HepG2 (cell line): ENCODE measurements at regions not wholly inside any gene's neighbourhood (a gene's known extent, or its start where the extent isn't known, plus 50 kb on each side); places are given as distances from the start of the nearest gene placed in this dataset.

ENCODE experiments used
- ADNP ChIP-seq: sonication (generic); formaldehyde crosslinking; IDR thresholded peaks from 2 replicates; pipeline ENCODE4 v1.4.0; 2020; ENCODE audit warnings: missing genetic modification reagents
- ATF3 ChIP-seq: sonication (generic); formaldehyde crosslinking; IDR thresholded peaks from 2 replicates; pipeline ENCODE4 v1.4.0; 2020; ENCODE audit warnings: missing genetic modification reagents
- CENPT ChIP-seq: sonication (generic); formaldehyde crosslinking; IDR thresholded peaks from 2 replicates; pipeline ENCODE4 v1.8.0; 2022; ENCODE audit warnings: low read depth, mild to moderate bottlenecking, moderate library complexity, missing genetic modification reagents
- HMG20A ChIP-seq: IDR thresholded peaks from 2 replicates; pipeline ENCODE4 v1.6.1; 2016; ENCODE audit warnings: borderline replicate concordance
- HMG20B ChIP-seq: conservative IDR thresholded peaks from 2 replicates; pipeline ENCODE4 v1.6.1; 2016; ENCODE audit warnings: missing genetic modification reagents, missing compliant biosample characterization
- HNRNPLL ChIP-seq: fragments of 200-400 bp; formaldehyde crosslinking; IDR thresholded peaks from 2 replicates; pipeline ENCODE4 v1.6.1; 2017; ENCODE audit warnings: mild to moderate bottlenecking, low read depth, low read length; ENCODE audit not compliant: poor library complexity, severe bottlenecking
- MYC ChIP-seq: sonication (generic); formaldehyde crosslinking; IDR thresholded peaks from 2 replicates; pipeline ENCODE4 v1.9.0; 2021; ENCODE audit warnings: missing genetic modification reagents, borderline replicate concordance
- POGZ ChIP-seq: sonication (generic); formaldehyde crosslinking; IDR thresholded peaks from 2 replicates; pipeline ENCODE4 v1.4.0; 2020; ENCODE audit warnings: mild to moderate bottlenecking, missing genetic modification reagents
- RBM39 ChIP-seq: fragments of 200-400 bp; formaldehyde crosslinking; IDR thresholded peaks from one replicate; pipeline ENCODE4 v1.6.1; 2018; ENCODE audit warnings: antibody characterized with exemption, mild to moderate bottlenecking, low read depth, low read length; ENCODE audit not compliant: poor library complexity, severe bottlenecking
- SIX4 ChIP-seq: sonication (generic); formaldehyde crosslinking; IDR thresholded peaks from 2 replicates; pipeline ENCODE4 v1.4.0; 2020; ENCODE audit warnings: missing genetic modification reagents
- SNAPC2 ChIP-seq: sonication (generic); formaldehyde crosslinking; IDR thresholded peaks from 2 replicates; pipeline ENCODE4 v1.8.1; 2022; ENCODE audit warnings: mild to moderate bottlenecking, missing genetic modification reagents
- ZFP82 ChIP-seq: sonication (generic); formaldehyde crosslinking; IDR thresholded peaks from 2 replicates; pipeline ENCODE4 v1.5.1; 2020; ENCODE audit warnings: mild to moderate bottlenecking, missing genetic modification reagents, borderline replicate concordance
- ZNF136 ChIP-seq: sonication (generic); formaldehyde crosslinking; IDR thresholded peaks from 2 replicates; pipeline ENCODE4 v1.8.1; 2022; ENCODE audit warnings: low read depth, mild to moderate bottlenecking, moderate library complexity, missing genetic modification reagents
- ZNF232 ChIP-seq: sonication (generic); formaldehyde crosslinking; IDR thresholded peaks from 2 replicates; pipeline ENCODE4 v1.4.0; 2020; ENCODE audit warnings: missing genetic modification reagents, borderline replicate concordance
- ZNF331 ChIP-seq: sonication (generic); formaldehyde crosslinking; IDR thresholded peaks from 2 replicates; pipeline ENCODE4 v1.4.0; 2020; ENCODE audit warnings: missing genetic modification reagents
- ZNF75D ChIP-seq: sonication (generic); formaldehyde crosslinking; IDR thresholded peaks from 2 replicates; pipeline ENCODE4 v1.8.1; 2023; ENCODE audit warnings: missing genetic modification reagents, mild to moderate bottlenecking, borderline replicate concordance
- ZNF776 ChIP-seq: sonication (generic); formaldehyde crosslinking; IDR thresholded peaks from 2 replicates; pipeline ENCODE4 v1.4.0; 2020; ENCODE audit warnings: mild to moderate bottlenecking, missing genetic modification reagents
- ZNF777 ChIP-seq: sonication (generic); formaldehyde crosslinking; IDR thresholded peaks from 2 replicates; pipeline ENCODE4 v1.4.0; 2020; ENCODE audit warnings: missing genetic modification reagents
- TF ChIP-seq, protein P1 (sequence below): sonication (generic); formaldehyde crosslinking; IDR thresholded peaks from 2 replicates; pipeline ENCODE4 v1.8.0; 2022; ENCODE audit warnings: low read depth, missing genetic modification reagents
- TF ChIP-seq, protein P2 (sequence below): sonication (generic); formaldehyde crosslinking; IDR thresholded peaks from 2 replicates; pipeline ENCODE4 v1.5.1; 2020; ENCODE audit warnings: mild to moderate bottlenecking, missing genetic modification reagents, borderline replicate concordance
- TF ChIP-seq, protein P3 (sequence below): sonication (generic); formaldehyde crosslinking; IDR thresholded peaks from 2 replicates; pipeline ENCODE4 v1.4.0; 2020; ENCODE audit warnings: mild to moderate bottlenecking, missing genetic modification reagents

DNA sequence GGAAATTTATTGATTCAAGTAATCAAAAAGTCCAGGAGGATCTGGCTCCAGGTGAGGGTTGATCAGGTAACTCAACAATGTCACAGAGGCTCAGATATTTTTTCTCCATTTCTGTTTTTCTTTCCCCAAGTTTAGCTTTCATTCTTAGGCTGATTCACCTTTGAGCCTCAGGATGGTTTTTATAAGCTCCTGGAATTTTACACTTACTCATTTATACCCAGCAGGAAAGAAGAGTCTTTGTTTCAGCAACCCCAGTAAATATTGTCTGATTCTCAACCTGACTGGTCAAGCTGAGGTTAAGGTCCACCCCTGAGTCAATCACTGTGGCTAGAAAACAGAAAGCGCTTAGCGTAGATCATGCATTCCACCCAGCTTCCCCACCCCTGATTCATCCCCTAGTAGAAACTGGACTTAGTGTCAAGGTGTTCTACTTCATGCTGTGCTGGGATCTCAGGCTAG is 500.6 kb downstream of the KIF4B start (continued):
- TF ChIP-seq RBM39: no peak
- TF ChIP-seq SNAPC2 (CRISPR knock-in tag): no peak
- TF ChIP-seq POGZ (CRISPR knock-in tag): peak; percentile 20; the same call in 1 of the 2 replicates
- TF ChIP-seq ZNF776 (CRISPR knock-in tag): no peak
- no peak for TF ChIP-seq HNRNPLL
- TF ChIP-seq SIX4 (CRISPR knock-in tag): no peak
- TF ChIP-seq ZNF136 (CRISPR knock-in tag): 0 out of 2 replicates have a peak, but pooled peaks have one; percentile 43
- TF ChIP-seq, protein P1, sequence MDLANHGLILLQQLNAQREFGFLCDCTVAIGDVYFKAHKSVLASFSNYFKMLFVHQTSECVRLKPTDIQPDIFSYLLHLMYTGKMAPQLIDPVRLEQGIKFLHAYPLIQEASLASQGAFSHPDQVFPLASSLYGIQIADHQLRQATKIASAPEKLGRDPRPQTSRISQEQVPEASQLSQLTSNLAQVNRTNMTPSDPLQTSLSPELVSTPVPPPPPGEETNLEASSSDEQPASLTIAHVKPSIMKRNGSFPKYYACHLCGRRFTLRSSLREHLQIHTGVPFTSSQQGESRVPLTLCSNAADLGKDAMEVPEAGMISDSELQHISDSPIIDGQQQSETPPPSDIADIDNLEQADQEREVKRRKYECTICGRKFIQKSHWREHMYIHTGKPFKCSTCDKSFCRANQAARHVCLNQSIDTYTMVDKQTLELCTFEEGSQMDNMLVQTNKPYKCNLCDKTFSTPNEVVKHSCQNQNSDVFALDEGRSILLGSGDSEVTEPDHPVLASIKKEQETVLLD (CRISPR knock-in tag): no peak
- TF ChIP-seq ZNF232: no peak
- no peak for TF ChIP-seq ZNF75D (CRISPR knock-in tag)
- no peak for TF ChIP-seq ZNF777 (CRISPR knock-in tag)
- no peak for TF ChIP-seq ATF3 (CRISPR knock-in tag)
- TF ChIP-seq, protein P2, sequence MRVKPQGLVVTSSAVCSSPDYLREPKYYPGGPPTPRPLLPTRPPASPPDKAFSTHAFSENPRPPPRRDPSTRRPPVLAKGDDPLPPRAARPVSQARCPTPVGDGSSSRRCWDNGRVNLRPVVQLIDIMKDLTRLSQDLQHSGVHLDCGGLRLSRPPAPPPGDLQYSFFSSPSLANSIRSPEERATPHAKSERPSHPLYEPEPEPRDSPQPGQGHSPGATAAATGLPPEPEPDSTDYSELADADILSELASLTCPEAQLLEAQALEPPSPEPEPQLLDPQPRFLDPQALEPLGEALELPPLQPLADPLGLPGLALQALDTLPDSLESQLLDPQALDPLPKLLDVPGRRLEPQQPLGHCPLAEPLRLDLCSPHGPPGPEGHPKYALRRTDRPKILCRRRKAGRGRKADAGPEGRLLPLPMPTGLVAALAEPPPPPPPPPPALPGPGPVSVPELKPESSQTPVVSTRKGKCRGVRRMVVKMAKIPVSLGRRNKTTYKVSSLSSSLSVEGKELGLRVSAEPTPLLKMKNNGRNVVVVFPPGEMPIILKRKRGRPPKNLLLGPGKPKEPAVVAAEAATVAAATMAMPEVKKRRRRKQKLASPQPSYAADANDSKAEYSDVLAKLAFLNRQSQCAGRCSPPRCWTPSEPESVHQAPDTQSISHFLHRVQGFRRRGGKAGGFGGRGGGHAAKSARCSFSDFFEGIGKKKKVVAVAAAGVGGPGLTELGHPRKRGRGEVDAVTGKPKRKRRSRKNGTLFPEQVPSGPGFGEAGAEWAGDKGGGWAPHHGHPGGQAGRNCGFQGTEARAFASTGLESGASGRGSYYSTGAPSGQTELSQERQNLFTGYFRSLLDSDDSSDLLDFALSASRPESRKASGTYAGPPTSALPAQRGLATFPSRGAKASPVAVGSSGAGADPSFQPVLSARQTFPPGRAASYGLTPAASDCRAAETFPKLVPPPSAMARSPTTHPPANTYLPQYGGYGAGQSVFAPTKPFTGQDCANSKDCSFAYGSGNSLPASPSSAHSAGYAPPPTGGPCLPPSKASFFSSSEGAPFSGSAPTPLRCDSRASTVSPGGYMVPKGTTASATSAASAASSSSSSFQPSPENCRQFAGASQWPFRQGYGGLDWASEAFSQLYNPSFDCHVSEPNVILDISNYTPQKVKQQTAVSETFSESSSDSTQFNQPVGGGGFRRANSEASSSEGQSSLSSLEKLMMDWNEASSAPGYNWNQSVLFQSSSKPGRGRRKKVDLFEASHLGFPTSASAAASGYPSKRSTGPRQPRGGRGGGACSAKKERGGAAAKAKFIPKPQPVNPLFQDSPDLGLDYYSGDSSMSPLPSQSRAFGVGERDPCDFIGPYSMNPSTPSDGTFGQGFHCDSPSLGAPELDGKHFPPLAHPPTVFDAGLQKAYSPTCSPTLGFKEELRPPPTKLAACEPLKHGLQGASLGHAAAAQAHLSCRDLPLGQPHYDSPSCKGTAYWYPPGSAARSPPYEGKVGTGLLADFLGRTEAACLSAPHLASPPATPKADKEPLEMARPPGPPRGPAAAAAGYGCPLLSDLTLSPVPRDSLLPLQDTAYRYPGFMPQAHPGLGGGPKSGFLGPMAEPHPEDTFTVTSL (CRISPR knock-in tag): peak; percentile 85; the same call in 1 of the 2 replicates
- no peak for TF ChIP-seq CENPT
- TF ChIP-seq ZNF331: peak; percentile 54; the same call in 1 of the 2 replicates
- TF ChIP-seq HMG20A (CRISPR knock-in tag): peak; percentile 59; the same call in 1 of the 2 replicates
- no peak for TF ChIP-seq ZFP82 (CRISPR knock-in tag)
- TF ChIP-seq MYC (CRISPR knock-in tag): no peak
- TF ChIP-seq HMG20B (CRISPR knock-in tag): no peak
- TF ChIP-seq, protein P3, sequence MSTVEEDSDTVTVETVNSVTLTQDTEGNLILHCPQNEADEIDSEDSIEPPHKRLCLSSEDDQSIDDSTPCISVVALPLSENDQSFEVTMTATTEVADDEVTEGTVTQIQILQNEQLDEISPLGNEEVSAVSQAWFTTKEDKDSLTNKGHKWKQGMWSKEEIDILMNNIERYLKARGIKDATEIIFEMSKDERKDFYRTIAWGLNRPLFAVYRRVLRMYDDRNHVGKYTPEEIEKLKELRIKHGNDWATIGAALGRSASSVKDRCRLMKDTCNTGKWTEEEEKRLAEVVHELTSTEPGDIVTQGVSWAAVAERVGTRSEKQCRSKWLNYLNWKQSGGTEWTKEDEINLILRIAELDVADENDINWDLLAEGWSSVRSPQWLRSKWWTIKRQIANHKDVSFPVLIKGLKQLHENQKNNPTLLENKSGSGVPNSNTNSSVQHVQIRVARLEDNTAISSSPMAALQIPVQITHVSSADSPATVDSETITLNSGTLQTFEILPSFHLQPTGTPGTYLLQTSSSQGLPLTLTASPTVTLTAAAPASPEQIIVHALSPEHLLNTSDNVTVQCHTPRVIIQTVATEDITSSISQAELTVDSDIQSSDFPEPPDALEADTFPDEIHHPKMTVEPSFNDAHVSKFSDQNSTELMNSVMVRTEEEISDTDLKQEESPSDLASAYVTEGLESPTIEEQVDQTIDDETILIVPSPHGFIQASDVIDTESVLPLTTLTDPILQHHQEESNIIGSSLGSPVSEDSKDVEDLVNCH (CRISPR knock-in tag): no peak
- TF ChIP-seq ADNP (CRISPR knock-in tag): no peak
